ENCODE measurements at regions not wholly inside any gene's neighbourhood (a gene's known extent, or its start where the extent isn't known, plus 50 kb on each side); places are given as distances from the start of the nearest gene placed in this dataset.
"Not testable (repeated sequence)": the region's sequence is repeated elsewhere in the genome, so short reads cannot be mapped to it uniquely, and the experiment has no call there.

GRCh38 chr7:153224890-153225289 lies 465.3 kb downstream of the ACTR3B start:
- DNase-seq: no peak

DNA sequence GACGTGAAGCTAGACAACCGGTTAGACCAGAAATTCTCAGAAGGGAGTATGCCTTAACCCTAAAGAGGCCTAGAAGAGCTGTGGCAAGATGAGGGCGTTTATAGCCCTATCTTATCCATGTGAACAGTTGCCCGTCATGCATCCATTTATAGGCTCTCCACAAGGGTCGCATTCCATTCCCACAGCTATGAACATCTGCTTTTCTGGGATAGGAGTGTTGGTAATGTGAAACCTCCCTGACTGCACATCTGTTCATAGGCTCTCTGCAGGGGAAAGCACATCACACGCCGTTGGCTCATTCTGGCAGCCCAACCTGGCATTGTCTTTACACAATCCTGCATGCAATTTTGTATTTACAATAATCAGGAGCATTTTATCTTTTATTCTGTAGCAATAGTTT lies 485.6 kb downstream of the ACTR3B start:
- DNase-seq: not testable (repeated sequence)

DNA sequence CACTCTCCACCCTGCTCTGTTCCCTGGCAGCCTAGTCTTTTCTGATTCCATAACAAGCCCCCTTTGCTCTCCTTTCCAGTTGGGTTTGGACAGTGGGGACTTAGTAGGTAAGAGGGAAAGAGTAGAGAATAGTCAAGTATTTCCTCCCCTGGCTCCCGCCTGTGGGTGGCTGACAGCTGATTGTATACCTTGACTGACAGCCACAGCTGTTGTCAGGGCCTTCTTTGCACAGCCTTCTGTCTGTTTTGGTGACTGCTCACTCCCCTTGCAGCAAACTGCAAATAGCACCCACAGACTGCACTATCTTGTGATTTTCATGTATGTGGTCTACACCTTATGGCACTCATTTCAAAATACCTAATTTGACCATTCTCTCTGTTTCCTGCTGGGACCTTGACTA lies 486.3 kb downstream of the ACTR3B start:
- no peak for DNase-seq

DNA sequence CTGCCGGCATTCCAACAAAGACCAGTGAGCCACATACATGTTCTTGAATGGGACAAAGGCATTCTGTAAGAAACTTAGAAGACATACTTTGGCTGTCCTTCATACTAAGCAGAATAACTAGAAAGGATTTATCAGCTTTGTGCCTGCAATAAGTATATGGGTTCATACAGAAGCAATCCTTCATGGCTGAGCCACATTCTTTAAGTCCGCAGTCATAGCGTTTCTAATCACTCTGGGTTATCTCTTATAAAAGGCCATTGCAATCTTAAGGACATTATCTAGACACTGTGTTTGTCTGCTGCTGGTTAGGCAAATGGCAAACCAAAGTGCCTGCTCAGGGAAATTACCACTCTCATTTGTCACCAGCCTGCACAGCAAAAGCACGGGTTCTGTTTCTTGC lies 488.4 kb downstream of the ACTR3B start:
- no peak for DNase-seq

DNA sequence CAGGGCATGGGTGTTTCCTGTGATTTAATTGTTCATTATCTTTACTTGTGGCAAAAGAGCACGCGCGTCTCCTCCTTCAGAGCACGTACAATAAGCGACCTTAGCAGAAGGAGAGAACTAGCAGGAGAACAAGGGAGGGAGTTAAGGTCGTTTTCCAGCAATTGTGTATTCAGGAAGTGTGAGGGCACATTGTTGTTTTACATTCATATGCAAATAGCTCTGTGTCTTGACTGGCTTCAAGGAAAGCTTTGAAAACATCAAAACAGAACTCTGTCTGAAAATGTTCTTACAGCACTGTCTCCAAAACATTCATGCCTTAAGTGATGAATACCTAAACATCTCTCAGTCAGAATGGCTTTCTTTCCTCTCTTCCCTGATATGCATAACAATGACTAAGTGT lies 499.1 kb downstream of the ACTR3B start:
- no peak for DNase-seq

- DNase-seq: no peak
Observed at GRCh38 chr7:153276394-153276793, 516.8 kb downstream of the ACTR3B start.

DNA sequence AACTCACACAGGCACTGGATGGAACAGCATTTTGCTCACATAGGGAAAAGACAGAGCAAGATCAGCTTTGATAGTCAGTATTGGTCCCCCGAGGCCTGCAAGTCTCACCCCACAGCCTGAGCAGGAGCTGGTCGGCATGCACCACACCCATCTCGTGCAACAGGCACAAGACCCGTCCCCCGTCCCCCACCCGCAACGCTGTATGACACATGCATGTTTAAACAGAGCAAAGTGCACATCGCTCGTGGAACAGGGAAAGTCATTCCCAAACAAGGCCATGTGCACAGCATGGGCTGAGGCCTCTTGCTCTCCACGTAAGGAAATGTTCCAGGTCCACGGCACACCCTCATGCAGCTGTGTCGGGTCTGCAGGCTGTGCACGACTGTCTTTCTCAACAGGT lies 527.2 kb downstream of the ACTR3B start:
- no peak for DNase-seq

- no peak for DNase-seq
Observed at GRCh38 chr7:153290066-153290465, 530.5 kb downstream of the ACTR3B start.

GRCh38 chr7:153297141-153297540 lies 537.6 kb downstream of the ACTR3B start:
- DNase-seq: no peak

DNA sequence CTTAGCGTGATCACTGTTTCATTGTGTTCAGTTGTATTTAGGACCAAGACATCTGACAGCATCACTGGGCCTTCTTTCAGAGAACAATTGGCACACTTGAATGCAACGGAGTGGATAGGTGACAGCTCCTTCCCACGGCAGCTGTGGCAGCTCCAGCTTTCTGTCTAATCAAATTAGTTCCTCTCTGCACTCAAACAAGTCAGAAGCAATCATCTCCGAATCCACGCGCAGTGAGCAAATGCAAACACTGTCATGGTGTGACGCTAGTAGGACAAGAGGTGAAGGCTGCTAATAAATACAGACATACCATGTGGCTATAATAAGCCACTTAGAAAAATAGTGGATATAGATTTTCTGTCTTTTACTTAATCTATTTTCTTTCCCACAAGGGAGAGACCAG lies 542.4 kb downstream of the ACTR3B start:
- DNase-seq: no peak

GRCh38 chr7:153320005-153320404 lies 560.5 kb downstream of the ACTR3B start:
- DNase-seq: no peak

- no peak for DNase-seq
Observed at GRCh38 chr7:153320681-153321080, 561.1 kb downstream of the ACTR3B start.

- no peak for DNase-seq
Observed at GRCh38 chr7:153322991-153323390, 563.4 kb downstream of the ACTR3B start.

DNA sequence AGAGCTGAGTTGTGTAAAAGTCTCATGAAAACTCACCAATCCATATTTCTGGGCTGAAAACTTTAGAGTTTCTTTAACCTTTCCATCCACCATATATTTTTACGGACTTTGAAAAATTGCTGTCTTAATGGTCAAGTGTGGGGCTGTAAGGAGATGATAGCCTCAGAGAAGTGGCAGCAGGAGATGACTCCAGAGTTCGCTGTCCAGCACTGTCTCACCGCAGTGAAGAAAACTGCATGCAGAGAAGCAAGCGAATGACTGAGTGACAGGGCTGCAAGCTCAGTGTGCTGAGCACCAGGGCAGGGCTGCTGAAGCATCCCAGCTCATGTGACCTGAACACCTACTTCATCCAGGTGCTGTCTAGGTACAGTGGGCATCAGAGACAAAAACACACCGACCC lies 564.5 kb downstream of the ACTR3B start:
- no peak for DNase-seq

GRCh38 chr7:153327683-153328082 lies 568.1 kb downstream of the ACTR3B start:
- DNase-seq: no peak

GRCh38 chr7:153331427-153331826 lies 571.9 kb downstream of the ACTR3B start:
- no peak for DNase-seq

DNA sequence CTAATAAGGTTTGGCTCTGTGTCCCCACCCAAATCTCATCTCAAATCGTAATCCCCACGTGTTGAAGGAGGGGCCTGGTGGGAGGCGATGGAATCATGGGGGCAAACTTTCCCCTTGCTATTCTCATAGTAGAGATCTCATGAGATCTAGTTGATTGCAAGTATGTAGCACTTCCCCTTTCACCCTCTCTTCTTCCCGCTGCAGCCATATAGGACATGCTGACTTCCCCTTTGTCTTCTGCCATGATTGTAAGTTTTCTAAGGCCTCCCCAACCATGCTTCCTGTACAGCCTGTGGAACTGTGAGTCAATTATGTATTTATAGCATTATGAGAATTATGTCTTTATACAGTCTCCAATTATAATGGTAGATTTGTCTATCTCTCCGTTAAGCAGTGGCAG lies 594.5 kb downstream of the ACTR3B start:
- no peak for DNase-seq

DNA sequence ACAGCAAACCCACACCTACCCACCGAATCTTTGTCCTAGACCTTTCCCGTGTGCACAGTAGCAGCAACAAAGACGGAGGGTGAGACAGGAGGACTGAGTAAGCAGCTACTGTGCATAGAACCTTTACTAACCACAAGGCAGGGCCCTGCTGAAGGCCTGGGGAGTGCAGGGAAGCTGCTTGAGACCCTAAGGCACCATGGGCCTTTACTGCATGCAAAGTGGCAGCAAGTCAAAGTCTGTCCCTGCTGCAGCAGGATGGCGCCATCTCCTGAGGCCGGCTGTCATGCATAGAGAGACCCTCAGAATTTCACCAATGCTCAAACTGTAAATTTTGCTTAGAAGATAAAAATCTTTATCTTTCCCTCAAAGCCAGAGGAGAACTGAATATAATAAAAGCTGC lies 610.5 kb downstream of the ACTR3B start:
- no peak for DNase-seq

DNA sequence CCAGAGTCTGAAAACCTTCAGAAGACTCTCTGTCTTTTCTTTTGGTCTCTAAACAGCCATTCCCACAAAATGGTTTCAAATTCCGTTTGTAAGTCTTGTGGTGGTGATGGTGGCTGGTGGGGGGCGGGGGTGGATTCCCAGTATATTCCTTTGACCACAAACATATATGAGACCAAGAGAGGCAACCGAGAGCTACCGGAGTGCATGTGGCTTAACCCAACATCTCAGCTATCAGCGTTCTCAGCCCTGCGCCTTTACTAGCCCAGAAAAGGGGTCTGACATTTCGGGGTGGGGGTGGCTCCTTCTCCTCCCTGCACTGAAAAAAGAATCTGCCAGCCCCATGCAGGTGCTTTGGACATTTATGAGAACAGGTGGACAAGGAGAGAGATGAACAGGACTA lies 621.1 kb downstream of the ACTR3B start:
- DNase-seq: no peak

- peak; percentile 5 to 15 for DNase-seq
Observed at GRCh38 chr7:153381275-153382040, 621.9 kb downstream of the ACTR3B start.

GRCh38 chr7:153382641-153383101 lies 623.1 kb downstream of the ACTR3B start:
- no peak for DNase-seq

DNA sequence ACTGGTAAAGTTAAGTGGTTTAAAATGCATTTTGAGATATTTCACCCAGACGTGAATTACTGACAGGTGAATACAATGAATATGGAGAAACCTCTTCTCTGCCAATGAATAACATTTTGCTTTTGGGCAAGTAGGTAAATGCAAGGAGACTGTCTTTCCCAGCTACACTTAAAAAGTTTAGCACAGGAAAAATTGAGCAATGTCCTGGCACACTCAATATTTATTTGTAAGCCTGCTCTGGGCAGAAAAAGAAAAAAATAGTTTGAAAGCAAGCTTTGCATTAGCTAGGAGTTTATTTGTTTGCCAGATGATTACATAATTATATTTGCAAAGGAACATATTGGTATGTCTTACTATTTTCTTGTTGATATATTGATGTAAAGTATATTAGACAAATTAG lies 624.2 kb downstream of the ACTR3B start:
- no peak for DNase-seq

GRCh38 chr7:153385502-153385901 lies 626.0 kb downstream of the ACTR3B start:
- no peak for DNase-seq

DNA sequence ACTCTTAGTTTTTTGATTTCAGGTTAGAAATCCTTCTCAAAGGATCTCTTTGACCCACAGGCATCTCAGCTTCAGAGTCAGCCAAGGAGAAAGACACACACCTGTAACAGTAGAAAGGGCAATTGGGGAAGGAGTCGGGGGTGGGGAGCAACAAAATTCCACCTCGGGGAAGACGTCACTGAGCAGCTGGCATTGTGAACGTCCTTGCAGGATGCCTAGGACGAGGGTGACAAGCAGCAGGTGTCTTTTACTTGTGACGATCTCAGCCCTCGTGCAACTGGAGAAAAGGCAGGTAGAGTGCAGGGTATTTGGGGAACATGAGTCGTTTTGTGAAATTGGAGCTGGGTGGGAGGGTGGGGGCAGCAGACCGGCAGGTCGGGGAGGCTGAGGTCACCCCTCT lies 627.0 kb downstream of the ACTR3B start:
- no peak for DNase-seq

DNA sequence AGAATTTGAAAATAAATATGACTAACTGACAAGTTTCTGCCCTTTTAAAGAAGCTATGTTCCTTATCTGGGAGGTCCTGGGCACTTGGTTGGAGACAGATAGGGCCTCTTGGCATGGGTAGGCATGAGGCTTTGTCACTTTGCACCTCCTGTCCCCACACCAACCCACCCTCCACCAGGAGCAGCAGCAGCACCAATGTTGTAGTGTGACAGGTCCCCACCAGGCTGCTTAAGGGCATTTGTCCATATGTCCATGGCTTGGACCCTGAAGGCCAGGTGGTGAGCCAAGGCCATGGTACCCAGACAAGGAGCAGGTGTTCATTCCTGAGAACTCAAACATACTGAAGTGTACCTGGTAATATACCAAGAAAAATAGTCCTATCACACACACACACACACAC lies 629.1 kb downstream of the ACTR3B start:
- no peak for DNase-seq

Data from inflammatory macrophage (primary cell).